Activated CD8-positive, alpha-beta T cell treated with anti-CD3 and anti-CD28 coated beads, Interleukin-2, amount 10 ng/mL, durations not matched to agents 7 days and 5 days (primary cell): ENCODE measurements at regions not wholly inside any gene's neighbourhood (a gene's known extent, or its start where the extent isn't known, plus 50 kb on each side); places are given as distances from the start of the nearest gene placed in this dataset.

Source experiments
- ATAC-seq: fragments of 150-1000 bp; cut with Tn5 transposase; one replicate; pipeline ENCODE4 v1.10.0; 2021; ENCODE audit warnings: moderate library complexity
- CTCF ChIA-PET: fragments of 350-600 bp; sonication (Branson Sonifier 250); formaldehyde crosslinking; loops from one replicate; lab custom pipeline; 2021; ENCODE audit warnings: antibody characterized with exemption; lab: Charles Lee
- POLR2A ChIA-PET: fragments of 350-600 bp; sonication (Branson Sonifier 250); formaldehyde crosslinking; loops from one replicate; lab custom pipeline; 2021; ENCODE audit warnings: antibody characterized with exemption; lab: Charles Lee
- DNase-seq: peaks from one replicate; pipeline ENCODE4 v3.0.0-alpha.2; 2020
- H3K27ac Mint-ChIP-seq: one replicate; pipeline ENCODE4 v1.8.0; 2021; ENCODE audit warnings: mild to moderate bottlenecking, mixed read lengths
- H3K27me3 Mint-ChIP-seq: one replicate; pipeline ENCODE4 v1.8.0; 2021; ENCODE audit warnings: low read depth, mixed read lengths
- H3K36me3 Mint-ChIP-seq: one replicate; pipeline ENCODE4 v1.8.0; 2021; ENCODE audit warnings: low read depth, mixed read lengths
- H3K4me1 Mint-ChIP-seq: one replicate; pipeline ENCODE4 v1.8.0; 2021; ENCODE audit warnings: low read depth, mixed read lengths
- H3K4me3 Mint-ChIP-seq: one replicate; pipeline ENCODE4 v1.8.0; 2021; ENCODE audit warnings: mild to moderate bottlenecking, mixed read lengths
- H3K9me3 Mint-ChIP-seq: one replicate; pipeline ENCODE4 v1.8.0; 2022; ENCODE audit warnings: mixed read lengths; ENCODE audit not compliant: insufficient read depth

GRCh38 chr4:35933901-35934300 lies 310.4 kb downstream of the ARAP2 start:
- H3K27ac Mint-ChIP-seq, result no peak overlapping the region

GRCh38 chr4:35934320-35934981 lies 309.9 kb downstream of the ARAP2 start:
- POLR2A ChIA-PET, result no interaction called here
- no peak for DNase-seq
- Mint-ChIP-seq H3K9me3 (no peaks in the 10 kb centered on the region), H3K4me3 (no peak overlapping the region), H3K4me1 (no peaks in the 10 kb centered on the region), H3K36me3 (no peaks in the 10 kb centered on the region), H3K27ac (no peak overlapping the region), H3K27me3 (peaks cover 7% of the 10 kb centered on the region)
- ATAC-seq, result no peak
- CTCF ChIA-PET, result interaction anchor here (0.8 to 2.2 kb wide), 9 partner anchors 9 to 827 kb away, joined by 3 to 11 read pairs (median 4); no protein-coding TSS in a partner anchor

More at GRCh38 chr4:35933901-35934300, 310.4 kb downstream of the ARAP2 start:
- H3K9me3 Mint-ChIP-seq, result no peaks in the 10 kb centered on the region
- H3K4me1 Mint-ChIP-seq, result no peaks in the 10 kb centered on the region
- H3K27me3 Mint-ChIP-seq, result peaks cover 10% of the 10 kb centered on the region
- ATAC-seq, result no peak
- ChIA-PET CTCF (interaction anchor here (0.9 to 2.2 kb wide), 8 partner anchors 8 to 826 kb away, joined by 3 to 11 read pairs (median 5); no protein-coding TSS in a partner anchor), POLR2A (no interaction called here)
- H3K36me3 Mint-ChIP-seq, result no peaks in the 10 kb centered on the region
- no peak overlapping the region for H3K4me3 Mint-ChIP-seq
- no peak for DNase-seq

- no peak for ATAC-seq
- DNase-seq, result no peak
- POLR2A ChIA-PET, result no interaction called here
- Mint-ChIP-seq H3K4me3 (no peak overlapping the region), H3K27me3 (peaks cover 6% of the 10 kb centered on the region), H3K27ac (no peak overlapping the region), H3K36me3 (no peaks in the 10 kb centered on the region), H3K9me3 (no peaks in the 10 kb centered on the region), H3K4me1 (no peaks in the 10 kb centered on the region)
- CTCF ChIA-PET, result no interaction called here
Measured at GRCh38 chr4:35938936-35939335, 305.4 kb downstream of the ARAP2 start.

GRCh38 chr4:35939751-35940150 lies 304.6 kb downstream of the ARAP2 start:
- ChIA-PET CTCF (no interaction called here), POLR2A (no interaction called here)
- Mint-ChIP-seq H3K4me1 (no peaks in the 10 kb centered on the region), H3K27ac (no peak overlapping the region), H3K27me3 (peaks cover 4% of the 10 kb centered on the region), H3K4me3 (no peak overlapping the region), H3K9me3 (no peaks in the 10 kb centered on the region), H3K36me3 (no peaks in the 10 kb centered on the region)
- no peak for DNase-seq
- no peak for ATAC-seq

- ATAC-seq (no peak), DNase-seq (no peak)
- ChIA-PET POLR2A (no interaction called here), CTCF (no interaction called here)
- no peak overlapping the region for H3K27ac Mint-ChIP-seq
- H3K36me3 Mint-ChIP-seq, result no peaks in the 10 kb centered on the region
- no peaks in the 10 kb centered on the region for H3K4me1 Mint-ChIP-seq
- no peak overlapping the region for H3K4me3 Mint-ChIP-seq
- H3K9me3 Mint-ChIP-seq, result no peaks in the 10 kb centered on the region
- peaks cover 4% of the 10 kb centered on the region for H3K27me3 Mint-ChIP-seq
Measured at GRCh38 chr4:35942092-35942491, 302.2 kb downstream of the ARAP2 start.

- no peaks in the 10 kb centered on the region for H3K36me3 Mint-ChIP-seq
- no peaks in the 10 kb centered on the region for H3K4me1 Mint-ChIP-seq
- no peaks in the 10 kb centered on the region for H3K9me3 Mint-ChIP-seq
- ATAC-seq (no peak), DNase-seq (no peak)
- no peak overlapping the region for H3K27ac Mint-ChIP-seq
- POLR2A ChIA-PET, result no interaction called here
- H3K27me3 Mint-ChIP-seq, result peaks cover 4% of the 10 kb centered on the region
- H3K4me3 Mint-ChIP-seq, result no peak overlapping the region
- CTCF ChIA-PET, result interaction anchor here (2.0 kb wide), 1 partner anchor 9 kb away, joined by 11 read pairs; no protein-coding TSS in a partner anchor
Measured at GRCh38 chr4:35943606-35944005, 300.7 kb downstream of the ARAP2 start.

GRCh38 chr4:35948171-35948570 lies 296.1 kb downstream of the ARAP2 start:
- Mint-ChIP-seq H3K27ac (no peak overlapping the region), H3K27me3 (no peaks in the 10 kb centered on the region), H3K9me3 (peaks cover 4% of the 10 kb centered on the region), H3K4me1 (no peaks in the 10 kb centered on the region), H3K36me3 (no peaks in the 10 kb centered on the region), H3K4me3 (no peak overlapping the region)
- CTCF ChIA-PET, result interaction anchor here (2.9 kb wide), 1 partner anchor 14 kb away, joined by 8 read pairs; no protein-coding TSS in a partner anchor
- ATAC-seq (no peak), DNase-seq (no peak)
- POLR2A ChIA-PET, result no interaction called here

GRCh38 chr4:35950442-35950841 lies 293.9 kb downstream of the ARAP2 start:
- no peaks in the 10 kb centered on the region for H3K27me3 Mint-ChIP-seq
- no peak for DNase-seq
- no peaks in the 10 kb centered on the region for H3K36me3 Mint-ChIP-seq
- H3K4me3 Mint-ChIP-seq, result no peak overlapping the region
- H3K9me3 Mint-ChIP-seq, result peaks cover 4% of the 10 kb centered on the region
- no peak for ATAC-seq
- no peaks in the 10 kb centered on the region for H3K4me1 Mint-ChIP-seq
- ChIA-PET CTCF (no interaction called here), POLR2A (no interaction called here)
- no peak overlapping the region for H3K27ac Mint-ChIP-seq

GRCh38 chr4:35952751-35953150 lies 291.6 kb downstream of the ARAP2 start:
- CTCF ChIA-PET, result no interaction called here
- Mint-ChIP-seq H3K9me3 (peaks cover 4% of the 10 kb centered on the region), H3K36me3 (no peaks in the 10 kb centered on the region), H3K27me3 (no peaks in the 10 kb centered on the region), H3K4me3 (no peak overlapping the region), H3K4me1 (no peaks in the 10 kb centered on the region), H3K27ac (no peak overlapping the region)
- POLR2A ChIA-PET, result no interaction called here
- ATAC-seq (no peak), DNase-seq (no peak)

GRCh38 chr4:35963383-35963782 lies 280.9 kb downstream of the ARAP2 start:
- ChIA-PET CTCF (no interaction called here), POLR2A (no interaction called here)
- DNase-seq, result no peak

GRCh38 chr4:35963974-35964515 lies 280.3 kb downstream of the ARAP2 start:
- no peak for ATAC-seq
- POLR2A ChIA-PET, result no interaction called here

More at GRCh38 chr4:35963383-35963782, 280.9 kb downstream of the ARAP2 start:
- no peaks in the 10 kb centered on the region for H3K4me1 Mint-ChIP-seq
- ATAC-seq, result no peak
- H3K36me3 Mint-ChIP-seq, result no peaks in the 10 kb centered on the region
- no peaks in the 10 kb centered on the region for H3K9me3 Mint-ChIP-seq
- H3K4me3 Mint-ChIP-seq, result no peak overlapping the region
- H3K27ac Mint-ChIP-seq, result no peak overlapping the region
- no peaks in the 10 kb centered on the region for H3K27me3 Mint-ChIP-seq

GRCh38 chr4:35965300-35965699 lies 279.0 kb downstream of the ARAP2 start:
- POLR2A ChIA-PET, result no interaction called here
- Mint-ChIP-seq H3K4me3 (no peak overlapping the region), H3K36me3 (no peaks in the 10 kb centered on the region), H3K27ac (no peak overlapping the region), H3K27me3 (no peaks in the 10 kb centered on the region), H3K4me1 (no peaks in the 10 kb centered on the region), H3K9me3 (no peaks in the 10 kb centered on the region)
- CTCF ChIA-PET, result no interaction called here
- ATAC-seq (no peak), DNase-seq (no peak)

More at GRCh38 chr4:35963974-35964515, 280.3 kb downstream of the ARAP2 start:
- Mint-ChIP-seq H3K4me3 (no peak overlapping the region), H3K27me3 (no peaks in the 10 kb centered on the region), H3K27ac (no peak overlapping the region), H3K36me3 (no peaks in the 10 kb centered on the region), H3K4me1 (no peaks in the 10 kb centered on the region), H3K9me3 (no peaks in the 10 kb centered on the region)
- DNase-seq, result no peak
- CTCF ChIA-PET, result no interaction called here
